ENCODE measurements at regions not wholly inside any gene's neighbourhood (a gene's known extent, or its start where the extent isn't known, plus 50 kb on each side); places are given as distances from the start of the nearest gene placed in this dataset.

- no peak for DNase-seq
Measured at GRCh38 chr20:12305188-12305950, 387.7 kb downstream of the BTBD3 start.

GRCh38 chr20:12306107-12306506 is 388.4 kb downstream of the BTBD3 start:
- no peak for DNase-seq

GRCh38 chr20:12311094-12311865 is 393.6 kb downstream of the BTBD3 start:
- no peak for DNase-seq

DNA sequence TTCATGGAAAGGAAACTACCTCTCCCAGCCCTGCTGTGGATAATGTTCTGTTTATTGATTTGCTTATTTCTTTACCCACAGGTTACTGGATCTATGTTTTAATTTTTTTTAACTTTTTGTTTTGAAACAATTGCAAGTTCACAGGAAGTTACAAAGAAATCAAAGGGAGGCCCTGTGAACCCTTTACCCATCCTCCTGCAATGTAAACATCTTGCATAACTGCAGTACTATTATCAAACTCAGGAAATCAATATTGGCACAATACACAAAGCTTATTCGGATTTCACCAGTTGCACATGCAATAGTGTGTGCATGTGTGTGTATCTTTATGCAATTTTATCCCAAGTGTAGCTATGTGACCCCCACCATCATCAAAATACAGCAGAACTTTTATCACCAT is 398.0 kb downstream of the BTBD3 start:
- no peak for DNase-seq

- DNase-seq = no peak
Measured at GRCh38 chr20:12316794-12317193, 399.1 kb downstream of the BTBD3 start.

DNA sequence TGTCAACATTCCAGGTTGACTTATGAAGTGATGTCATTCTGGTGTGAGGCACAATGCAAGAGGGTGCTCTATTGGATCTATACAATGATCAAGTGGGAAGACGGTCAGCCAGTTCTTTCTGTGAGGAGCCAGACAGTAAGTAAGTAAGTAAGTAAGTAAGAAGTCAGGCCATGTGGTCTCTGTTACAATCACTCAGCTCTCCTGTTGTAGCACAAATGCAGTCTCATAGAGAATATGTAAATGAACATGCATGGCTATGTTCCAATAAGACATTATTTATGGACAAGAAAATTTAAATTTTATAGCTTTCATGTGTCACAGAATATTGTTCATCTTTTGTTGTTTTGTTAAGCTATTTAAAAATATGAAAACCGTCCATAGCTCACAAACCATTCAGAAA is 399.7 kb downstream of the BTBD3 start:
- DNase-seq = no peak

DNA sequence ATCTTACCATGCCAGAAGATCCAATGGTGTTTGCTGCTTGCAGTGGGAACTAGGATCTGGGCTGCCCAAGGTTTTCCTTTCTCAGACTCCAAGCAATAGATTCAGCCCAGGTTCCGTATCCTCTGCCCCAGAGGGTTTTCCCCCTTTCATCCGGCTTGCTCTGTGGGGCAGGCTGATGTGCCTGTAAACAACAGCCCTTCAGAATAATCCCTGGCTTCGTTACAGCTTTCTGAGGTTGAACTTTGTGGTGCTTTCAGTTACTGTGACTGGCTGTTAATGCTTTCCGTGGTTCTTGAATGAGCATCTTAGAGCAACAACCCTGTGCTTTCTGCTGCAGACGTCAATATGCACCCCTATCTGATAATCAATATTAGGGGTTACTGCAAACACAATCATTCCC is 400.4 kb downstream of the BTBD3 start:
- DNase-seq = no peak

DNA sequence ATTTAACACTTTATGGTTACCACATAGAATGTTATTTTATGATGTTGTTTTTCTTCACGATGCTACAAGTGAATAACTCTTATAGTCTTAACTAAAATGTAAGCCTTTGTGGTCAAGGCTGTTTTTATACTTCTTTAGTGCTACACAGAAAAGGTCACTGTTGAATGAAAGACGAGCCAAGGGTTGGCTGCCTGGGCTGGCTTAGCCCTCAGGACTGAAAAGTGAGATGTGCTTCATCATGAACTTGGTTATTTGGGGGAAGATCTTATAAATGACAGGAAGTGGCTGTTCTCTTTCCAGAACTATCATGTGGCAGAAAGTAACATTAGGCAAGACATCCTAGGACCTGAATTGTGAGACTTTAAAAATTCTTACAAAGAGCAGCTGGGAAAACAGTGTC is 404.0 kb downstream of the BTBD3 start:
- no peak for DNase-seq

- no peak for DNase-seq
Measured at GRCh38 chr20:12327205-12327604, 409.5 kb downstream of the BTBD3 start.

- no peak for DNase-seq
Measured at GRCh38 chr20:12331236-12331635, 413.5 kb downstream of the BTBD3 start.

DNA sequence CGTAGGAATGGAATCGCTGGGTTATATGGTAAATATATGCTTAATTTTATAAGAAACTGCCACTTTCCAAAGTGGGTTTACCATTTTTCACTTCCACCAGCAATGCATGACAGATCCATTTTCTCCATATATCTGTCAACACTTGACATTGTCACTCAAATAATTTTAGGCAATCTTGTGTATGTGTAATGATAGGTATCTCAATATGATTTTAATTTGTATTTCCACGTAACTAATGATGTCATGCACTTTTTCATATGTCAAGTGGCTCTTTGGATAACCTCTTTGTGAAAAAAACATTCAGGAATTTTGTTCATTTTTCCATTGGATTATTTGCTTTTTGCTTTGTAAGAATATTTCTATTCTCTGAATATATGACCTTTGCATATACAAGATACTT is 419.9 kb downstream of the BTBD3 start:
- no peak for DNase-seq

DNA sequence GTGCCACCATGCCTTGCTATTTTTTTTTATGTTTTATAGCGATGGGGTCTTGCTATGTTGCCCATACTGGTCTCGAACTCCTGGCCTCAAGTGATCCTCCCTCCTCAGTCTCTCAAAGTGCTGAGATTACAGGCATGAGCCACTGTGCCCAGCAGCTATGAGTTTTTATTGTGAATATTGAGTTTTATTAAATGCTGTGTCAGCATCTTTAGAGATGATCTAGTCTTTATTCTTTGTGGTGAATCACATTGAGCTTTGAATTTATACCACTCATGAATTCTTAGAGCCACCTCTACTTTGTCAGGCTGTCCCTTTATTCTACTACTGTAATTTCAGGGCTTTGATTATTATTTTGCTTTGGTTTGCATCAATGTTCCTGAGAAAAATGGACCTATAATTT is 428.3 kb downstream of the BTBD3 start:
- no peak for DNase-seq

DNA sequence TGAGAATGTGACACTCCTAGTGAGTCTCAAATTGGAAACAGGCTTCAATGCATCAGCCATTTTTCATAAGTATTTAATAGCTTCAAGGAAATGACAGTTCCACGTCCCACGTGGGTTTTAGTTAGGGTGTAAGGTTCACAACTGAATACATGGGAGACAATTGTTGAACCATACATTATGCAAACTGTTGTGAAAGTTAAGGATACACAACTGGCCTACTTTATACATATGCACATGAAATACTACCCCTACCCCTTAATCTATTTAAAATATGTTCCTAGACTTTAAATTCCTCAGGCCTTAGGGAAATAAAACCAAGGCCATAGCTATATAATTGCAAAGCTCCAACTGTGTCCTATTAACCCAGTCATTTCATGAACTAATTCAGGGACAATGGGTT is 436.1 kb downstream of the BTBD3 start:
- no peak for DNase-seq

GRCh38 chr20:12354725-12355124 is 437.0 kb downstream of the BTBD3 start:
- no peak for DNase-seq

DNA sequence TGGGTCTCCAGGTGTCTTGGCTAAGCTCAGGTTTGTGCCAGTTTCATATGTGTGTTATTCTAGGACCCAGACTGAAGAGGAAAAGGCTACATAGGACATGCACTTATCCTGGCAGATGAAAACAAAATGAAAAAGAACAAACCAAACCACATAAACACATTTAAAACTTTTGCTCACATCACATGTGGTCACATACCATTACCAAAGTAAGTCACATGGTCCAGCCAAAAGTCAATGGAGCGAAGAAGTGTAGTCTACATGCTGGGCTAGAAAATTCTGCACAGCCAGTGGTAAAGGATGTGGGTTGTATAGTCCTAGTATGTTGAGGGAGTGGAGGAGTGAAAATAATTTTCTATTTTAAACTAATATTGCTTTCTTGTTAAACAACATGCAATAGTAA is 437.5 kb downstream of the BTBD3 start:
- DNase-seq = no peak

- no peak for DNase-seq
Measured at GRCh38 chr20:12358006-12358654, 440.4 kb downstream of the BTBD3 start.

- no peak for DNase-seq
Measured at GRCh38 chr20:12358655-12359009, 440.9 kb downstream of the BTBD3 start.

DNA sequence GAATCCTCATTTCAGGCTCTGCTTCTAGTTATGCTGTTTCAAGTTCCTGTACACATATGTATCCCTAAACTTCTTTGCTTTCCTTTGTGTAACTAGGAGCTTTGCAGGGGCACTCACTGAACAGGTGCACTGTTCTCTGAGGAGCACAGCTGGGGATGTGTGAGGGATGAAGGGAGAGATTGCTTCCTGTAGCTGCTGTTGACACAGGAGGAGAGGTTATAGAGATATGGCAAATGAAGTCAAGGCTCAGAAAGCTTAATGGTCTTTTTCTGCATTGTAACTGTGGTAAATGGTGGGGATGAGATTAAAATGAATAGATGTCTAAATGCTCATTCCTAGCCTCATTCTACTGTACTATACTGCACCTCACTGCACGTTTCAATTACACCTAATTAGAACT is 454.3 kb downstream of the BTBD3 start:
- DNase-seq = no peak

DNA sequence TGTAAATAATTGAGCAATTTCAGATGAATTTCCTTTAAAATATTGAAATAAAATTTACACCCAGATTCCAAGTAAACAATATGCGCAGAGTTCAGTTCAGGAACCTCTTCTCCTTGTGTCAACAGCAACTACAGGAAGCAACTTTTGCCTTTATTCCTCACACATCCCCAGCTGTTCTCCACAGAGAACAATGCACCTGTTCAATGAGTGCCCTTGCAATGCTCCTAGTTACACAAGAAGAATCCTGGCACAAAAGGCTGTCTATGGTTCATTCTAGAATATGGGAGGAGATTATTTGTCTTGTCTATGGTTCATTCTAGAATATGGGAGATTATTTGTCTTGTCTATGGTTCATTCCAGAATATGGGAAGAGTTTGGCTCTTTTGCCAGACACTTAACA is 454.9 kb downstream of the BTBD3 start:
- no peak for DNase-seq

- no peak for DNase-seq
Measured at GRCh38 chr20:12375967-12376366, 458.3 kb downstream of the BTBD3 start.

- no peak for DNase-seq
Measured at GRCh38 chr20:12383821-12384220, 466.1 kb downstream of the BTBD3 start.

DNA sequence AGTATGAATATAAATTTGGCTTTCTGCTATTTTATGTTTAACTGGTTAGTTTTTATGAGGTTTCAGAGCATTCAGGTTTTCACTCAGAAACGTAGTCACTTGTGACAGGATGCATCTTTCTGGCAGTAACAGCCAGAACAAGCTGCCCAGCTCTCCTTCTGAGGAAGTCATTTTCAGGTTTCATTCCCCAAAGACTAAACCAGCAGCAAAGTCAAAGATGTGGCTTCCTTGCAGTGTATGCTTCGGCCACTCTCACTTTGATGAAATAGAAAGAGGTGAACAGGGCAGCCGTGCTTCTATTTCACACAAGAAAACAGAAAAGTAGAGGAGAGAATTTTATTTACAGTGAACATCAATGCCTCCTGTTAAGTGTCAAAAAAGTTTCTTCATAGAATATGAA is 469.1 kb downstream of the BTBD3 start:
- no peak for DNase-seq

DNA sequence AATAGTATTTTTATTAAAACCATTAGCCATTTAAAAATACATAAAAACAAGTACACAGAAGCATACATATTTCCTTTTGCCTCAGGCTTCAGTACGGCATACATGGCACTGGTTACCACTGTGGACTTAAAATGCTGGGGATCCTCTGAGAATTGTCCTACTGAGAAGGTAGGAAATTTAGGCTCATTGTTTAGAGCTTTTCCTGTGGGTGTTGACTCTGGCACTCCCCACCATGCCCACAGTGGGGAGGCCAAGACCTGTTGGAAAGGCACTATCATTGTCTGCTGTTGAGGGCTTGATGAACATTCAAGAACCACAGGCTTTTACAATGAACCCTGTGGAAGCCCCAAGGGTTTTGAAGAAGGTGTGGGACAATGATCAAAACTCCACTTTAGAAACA is 473.4 kb downstream of the BTBD3 start:
- DNase-seq = no peak

GRCh38 chr20:12394786-12395185 is 477.1 kb downstream of the BTBD3 start:
- DNase-seq = no peak
